ENCODE measurements at regions not wholly inside any gene's neighbourhood (a gene's known extent, or its start where the extent isn't known, plus 50 kb on each side); places are given as distances from the start of the nearest gene placed in this dataset.

- TF ChIP-seq, protein P1, sequence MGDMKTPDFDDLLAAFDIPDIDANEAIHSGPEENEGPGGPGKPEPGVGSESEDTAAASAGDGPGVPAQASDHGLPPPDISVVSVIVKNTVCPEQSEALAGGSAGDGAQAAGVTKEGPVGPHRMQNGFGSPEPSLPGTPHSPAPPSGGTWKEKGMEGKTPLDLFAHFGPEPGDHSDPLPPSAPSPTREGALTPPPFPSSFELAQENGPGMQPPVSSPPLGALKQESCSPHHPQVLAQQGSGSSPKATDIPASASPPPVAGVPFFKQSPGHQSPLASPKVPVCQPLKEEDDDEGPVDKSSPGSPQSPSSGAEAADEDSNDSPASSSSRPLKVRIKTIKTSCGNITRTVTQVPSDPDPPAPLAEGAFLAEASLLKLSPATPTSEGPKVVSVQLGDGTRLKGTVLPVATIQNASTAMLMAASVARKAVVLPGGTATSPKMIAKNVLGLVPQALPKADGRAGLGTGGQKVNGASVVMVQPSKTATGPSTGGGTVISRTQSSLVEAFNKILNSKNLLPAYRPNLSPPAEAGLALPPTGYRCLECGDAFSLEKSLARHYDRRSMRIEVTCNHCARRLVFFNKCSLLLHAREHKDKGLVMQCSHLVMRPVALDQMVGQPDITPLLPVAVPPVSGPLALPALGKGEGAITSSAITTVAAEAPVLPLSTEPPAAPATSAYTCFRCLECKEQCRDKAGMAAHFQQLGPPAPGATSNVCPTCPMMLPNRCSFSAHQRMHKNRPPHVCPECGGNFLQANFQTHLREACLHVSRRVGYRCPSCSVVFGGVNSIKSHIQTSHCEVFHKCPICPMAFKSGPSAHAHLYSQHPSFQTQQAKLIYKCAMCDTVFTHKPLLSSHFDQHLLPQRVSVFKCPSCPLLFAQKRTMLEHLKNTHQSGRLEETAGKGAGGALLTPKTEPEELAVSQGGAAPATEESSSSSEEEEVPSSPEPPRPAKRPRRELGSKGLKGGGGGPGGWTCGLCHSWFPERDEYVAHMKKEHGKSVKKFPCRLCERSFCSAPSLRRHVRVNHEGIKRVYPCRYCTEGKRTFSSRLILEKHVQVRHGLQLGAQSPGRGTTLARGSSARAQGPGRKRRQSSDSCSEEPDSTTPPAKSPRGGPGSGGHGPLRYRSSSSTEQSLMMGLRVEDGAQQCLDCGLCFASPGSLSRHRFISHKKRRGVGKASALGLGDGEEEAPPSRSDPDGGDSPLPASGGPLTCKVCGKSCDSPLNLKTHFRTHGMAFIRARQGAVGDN (IDR thresholded peaks at IDR 0.05) = no peak
- TF ChIP-seq YY1 (IDR thresholded peaks at IDR 0.05; ENCODE audit: low read depth, low read length) = no peak
- TF ChIP-seq CBFB (IDR thresholded peaks at IDR 0.05; ENCODE audit: low read depth) = no peak
- TF ChIP-seq NKRF (conservative IDR thresholded peaks at IDR 0.05) = no peak
- TF ChIP-seq KAT2A (conservative IDR thresholded peaks at IDR 0.05; ENCODE audit: control insufficient read depth, low read depth, low read length) = no peak
- TF ChIP-seq ETV6 (conservative IDR thresholded peaks at IDR 0.05 in 1 of 2, IDR thresholded peaks at IDR 0.05 in 1 of 2; ENCODE audit: borderline replicate concordance in 1 of 2, low read depth in 1 of 2) = no peak
- no peak for TF ChIP-seq LARP7 (IDR thresholded peaks at IDR 0.05)
These were observed 72.7 kb upstream of the JAK1 start (continued) for GRCh38 chr1:65039066-65039465.

DNA sequence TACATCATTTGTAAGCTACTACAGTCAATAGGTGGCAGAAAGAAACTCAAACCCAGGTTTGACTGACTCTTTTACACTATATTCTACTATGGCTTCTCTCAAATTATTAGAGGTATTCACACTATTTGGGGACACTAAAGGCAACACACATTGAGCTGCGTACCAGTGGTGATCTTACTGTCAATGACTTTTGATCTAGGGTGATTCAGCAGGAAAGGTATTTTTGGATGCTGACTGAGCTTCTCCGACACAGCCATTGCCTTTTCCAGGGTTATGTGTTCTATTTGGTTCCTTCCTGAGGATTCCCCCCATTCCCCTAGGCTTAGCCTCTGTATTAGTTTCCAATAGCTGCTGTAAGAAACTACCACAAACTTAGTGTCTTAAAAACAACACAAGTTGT, 73.2 kb upstream of the JAK1 start:
- 60% methylated on average over 2 of the region's 2 CpGs for WGBS (ENCODE audit: insufficient coverage, insufficient replicate concordance, low lambda C conversion rate, missing lambda C conversion rate)
- H3K27ac ChIP-seq (ENCODE audit: control insufficient read depth, insufficient read depth) = no peak overlapping the region
- intact Hi-C loops (cut with micrococcal nuclease; ENCODE audit: unreplicated experiment) (no loop called here), in situ Hi-C loops (cut with MboI) (loop anchor here (25.0 kb wide), 2 partner anchors 352 to 777 kb away; no protein-coding TSS in a partner anchor)
- H2AFZ ChIP-seq (ENCODE audit: control insufficient read depth, low read depth, low read length) = no peak overlapping the region
- BruUV-seq (replicated peaks) = no TSS peak
- ChIA-PET CTCF (interaction anchor here (1.2 kb wide), 1 partner anchor 216 kb away, joined by 3 read pairs; no protein-coding TSS in a partner anchor), RAD21 (ENCODE audit: unreplicated experiment) (no interaction called here), POLR2A (no interaction called here), SMC1A (ENCODE audit: uncharacterized antibody, unreplicated experiment) (no interaction called here)
- H3K27me3 ChIP-seq (replicated peaks in 1 of 2; ENCODE audit: control insufficient read depth in 2 of 2, insufficient read depth in 2 of 2, low read length in 1 of 2) = no peaks in the 10 kb centered on the region
- ATAC-seq (no peak), FAIRE-seq (no peak), DNase-seq (ENCODE audit: low read depth, low spot score) (no peak)
- H3K9ac ChIP-seq (ENCODE audit: control insufficient read depth, insufficient read depth, low read length) = no peak overlapping the region
- no peaks in the 10 kb centered on the region for H3K9me3 ChIP-seq (replicated peaks; ENCODE audit: control insufficient read depth, insufficient read depth, low read length)
- no peaks in the 10 kb centered on the region for H3K79me2 ChIP-seq (ENCODE audit: control insufficient read depth, insufficient read depth, low read length)
- no peaks in the 10 kb centered on the region; the same call in 1 of the 2 replicates for H3K4me1 ChIP-seq (ENCODE audit: control insufficient read depth, insufficient read depth, low read length)
- no peak overlapping the region for H3K4me2 ChIP-seq (ENCODE audit: control insufficient read depth, insufficient read depth)
- H4K20me1 ChIP-seq (ENCODE audit: control insufficient read depth, insufficient read depth) = no peaks in the 10 kb centered on the region
- H3K4me3 ChIP-seq = no peak overlapping the region
- no peaks in the 10 kb centered on the region for H3K36me3 ChIP-seq (ENCODE audit: control insufficient read depth in 2 of 2, insufficient read depth in 2 of 2, low read length in 1 of 2)
- TF ChIP-seq ZNF384 (IDR thresholded peaks at IDR 0.05; ENCODE audit: borderline replicate concordance, low read depth, low read length) (no peak), SUPT20H (IDR thresholded peaks at IDR 0.05; ENCODE audit: borderline replicate concordance, control insufficient read depth, low read depth, low read length) (no peak), SREBF2 (IDR thresholded peaks at IDR 0.05; ENCODE audit: low read length) (no peak), ELK1 (IDR thresholded peaks at IDR 0.05; ENCODE audit: low read depth, low read length) (no peak)
- TF ChIP-seq, protein P2, sequence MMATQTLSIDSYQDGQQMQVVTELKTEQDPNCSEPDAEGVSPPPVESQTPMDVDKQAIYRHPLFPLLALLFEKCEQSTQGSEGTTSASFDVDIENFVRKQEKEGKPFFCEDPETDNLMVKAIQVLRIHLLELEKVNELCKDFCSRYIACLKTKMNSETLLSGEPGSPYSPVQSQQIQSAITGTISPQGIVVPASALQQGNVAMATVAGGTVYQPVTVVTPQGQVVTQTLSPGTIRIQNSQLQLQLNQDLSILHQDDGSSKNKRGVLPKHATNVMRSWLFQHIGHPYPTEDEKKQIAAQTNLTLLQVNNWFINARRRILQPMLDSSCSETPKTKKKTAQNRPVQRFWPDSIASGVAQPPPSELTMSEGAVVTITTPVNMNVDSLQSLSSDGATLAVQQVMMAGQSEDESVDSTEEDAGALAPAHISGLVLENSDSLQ (IDR thresholded peaks at IDR 0.05) = no peak
- TF ChIP-seq, protein P3, sequence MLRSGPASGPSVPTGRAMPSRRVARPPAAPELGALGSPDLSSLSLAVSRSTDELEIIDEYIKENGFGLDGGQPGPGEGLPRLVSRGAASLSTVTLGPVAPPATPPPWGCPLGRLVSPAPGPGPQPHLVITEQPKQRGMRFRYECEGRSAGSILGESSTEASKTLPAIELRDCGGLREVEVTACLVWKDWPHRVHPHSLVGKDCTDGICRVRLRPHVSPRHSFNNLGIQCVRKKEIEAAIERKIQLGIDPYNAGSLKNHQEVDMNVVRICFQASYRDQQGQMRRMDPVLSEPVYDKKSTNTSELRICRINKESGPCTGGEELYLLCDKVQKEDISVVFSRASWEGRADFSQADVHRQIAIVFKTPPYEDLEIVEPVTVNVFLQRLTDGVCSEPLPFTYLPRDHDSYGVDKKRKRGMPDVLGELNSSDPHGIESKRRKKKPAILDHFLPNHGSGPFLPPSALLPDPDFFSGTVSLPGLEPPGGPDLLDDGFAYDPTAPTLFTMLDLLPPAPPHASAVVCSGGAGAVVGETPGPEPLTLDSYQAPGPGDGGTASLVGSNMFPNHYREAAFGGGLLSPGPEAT (IDR thresholded peaks at IDR 0.05; ENCODE audit: low read depth) = no peak
